Posterior cingulate gyrus (tissue), 11 donors: ENCODE measurements at regions not wholly inside any gene's neighbourhood (a gene's known extent, or its start where the extent isn't known, plus 50 kb on each side); places are given as distances from the start of the nearest gene placed in this dataset.

Experiments used
- DNase-seq, 10 donors: peaks; one replicate each; pipeline versions ENCODE4 v3.0.0 to v3.0.0-alpha.2; 2020 to 2021; ENCODE audit warnings: mixed read lengths in 3 of 10
- intact Hi-C: fragments of 100-400 bp; cut with DNase I; formaldehyde crosslinking; loops from one replicate; pipeline ENCODE4 v1.15.1; 2023

DNA sequence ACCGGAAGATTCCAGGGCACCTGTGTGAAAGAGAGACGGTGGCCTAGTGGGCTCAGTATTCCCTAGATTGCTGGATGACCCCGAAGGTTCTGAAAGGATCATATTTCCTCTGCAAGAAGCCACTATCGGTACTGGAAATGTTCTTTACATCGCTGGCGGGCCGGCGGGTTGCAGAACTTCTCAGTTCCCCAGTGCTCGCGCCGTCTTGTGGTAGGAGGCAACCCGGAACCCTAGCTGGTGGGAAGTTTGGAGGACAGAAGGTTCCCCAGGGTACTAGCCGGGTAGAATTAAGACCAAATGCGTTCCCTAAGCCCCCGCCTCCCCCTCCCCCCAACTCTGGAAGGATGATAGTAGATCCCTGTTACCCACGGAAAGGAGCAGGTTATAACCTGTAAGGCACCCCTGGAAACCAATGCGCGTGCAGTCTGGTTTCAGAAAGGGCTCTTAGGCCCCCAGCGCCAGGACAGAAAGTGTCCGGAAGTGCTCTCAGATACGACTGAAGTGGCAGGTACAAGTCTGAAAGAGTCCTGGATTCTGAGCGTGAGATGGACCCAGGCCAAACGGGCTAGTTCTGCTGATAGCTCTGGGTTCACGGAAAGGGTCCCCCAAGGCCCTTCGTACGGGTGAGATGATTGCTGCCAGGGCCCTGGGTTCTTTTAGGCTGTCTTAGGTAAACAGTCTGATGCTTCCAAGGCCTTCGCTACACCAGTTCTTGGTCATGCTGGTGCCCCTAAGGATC, 61.7 kb upstream of the DCAF8L1 start:
- intact Hi-C loops: no loop called here
- peak in 1 of 10 donors; percentile 72 for DNase-seq

GRCh38 chrX:28042260-28042659, 61.0 kb upstream of the DCAF8L1 start:
- intact Hi-C loops: no loop called here
- peak in 1 of 10 donors; percentile 71 for DNase-seq

GRCh38 chrX:28039258-28039657, 58.0 kb upstream of the DCAF8L1 start:
- intact Hi-C loops: no loop called here
- DNase-seq: peak in 1 of 10 donors; percentile 61
